ENCODE measurements at regions not wholly inside any gene's neighbourhood (a gene's known extent, or its start where the extent isn't known, plus 50 kb on each side); places are given as distances from the start of the nearest gene placed in this dataset.

GRCh38 chr2:12054956-12055618, 308.7 kb downstream of the LPIN1 start:
- DNase-seq, result no peak
- no peak overlapping the region for H3K27ac Mint-ChIP-seq
- H3K4me1 Mint-ChIP-seq, result peaks cover 21% of the 10 kb centered on the region
- no peaks in the 10 kb centered on the region for H3K27me3 Mint-ChIP-seq
- no peaks in the 10 kb centered on the region for H3K36me3 Mint-ChIP-seq
- H3K9me3 Mint-ChIP-seq, result peaks cover 6% of the 10 kb centered on the region
- no peak overlapping the region for H3K4me3 Mint-ChIP-seq

DNA sequence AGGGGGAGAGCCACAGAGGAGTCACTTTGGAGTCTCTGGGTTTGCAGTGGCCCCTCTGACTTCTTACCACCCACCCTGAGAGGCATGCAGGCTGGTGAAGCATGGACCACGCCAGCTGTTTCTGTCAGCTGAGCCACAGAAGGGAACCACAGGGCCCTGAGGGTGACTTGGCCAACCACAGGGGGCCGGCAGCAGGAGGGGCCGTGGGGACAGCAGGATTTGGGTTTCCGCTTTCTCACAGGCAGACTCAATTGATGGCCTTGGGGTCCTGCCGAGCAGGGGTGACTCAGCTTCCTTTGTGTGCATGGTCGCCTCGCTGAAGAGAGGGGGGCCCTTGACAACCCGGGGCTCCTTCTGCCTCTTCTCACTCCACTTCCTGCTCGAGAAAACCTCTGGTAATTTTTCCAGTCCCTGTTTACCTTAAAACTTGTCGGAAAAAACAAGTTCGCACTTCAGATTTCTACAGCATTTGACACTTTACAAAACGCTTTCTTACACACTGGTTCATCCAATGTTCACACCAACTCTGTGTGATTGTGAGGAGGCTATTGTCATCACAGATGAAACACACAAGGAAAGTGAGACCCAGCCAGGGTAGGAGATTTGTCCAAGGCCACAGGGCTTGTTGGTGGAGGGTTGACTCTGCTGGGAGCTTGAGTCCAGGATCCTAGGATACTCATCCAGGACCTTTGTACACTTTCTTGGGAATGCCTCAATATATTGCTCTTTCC, 311.2 kb downstream of the LPIN1 start:
- Mint-ChIP-seq H3K27me3 (no peaks in the 10 kb centered on the region), H3K27ac (no peak overlapping the region), H3K4me1 (peaks cover 19% of the 10 kb centered on the region), H3K9me3 (peaks cover 6% of the 10 kb centered on the region), H3K4me3 (no peak overlapping the region), H3K36me3 (no peaks in the 10 kb centered on the region)
- DNase-seq, result peak; percentile 35

DNA sequence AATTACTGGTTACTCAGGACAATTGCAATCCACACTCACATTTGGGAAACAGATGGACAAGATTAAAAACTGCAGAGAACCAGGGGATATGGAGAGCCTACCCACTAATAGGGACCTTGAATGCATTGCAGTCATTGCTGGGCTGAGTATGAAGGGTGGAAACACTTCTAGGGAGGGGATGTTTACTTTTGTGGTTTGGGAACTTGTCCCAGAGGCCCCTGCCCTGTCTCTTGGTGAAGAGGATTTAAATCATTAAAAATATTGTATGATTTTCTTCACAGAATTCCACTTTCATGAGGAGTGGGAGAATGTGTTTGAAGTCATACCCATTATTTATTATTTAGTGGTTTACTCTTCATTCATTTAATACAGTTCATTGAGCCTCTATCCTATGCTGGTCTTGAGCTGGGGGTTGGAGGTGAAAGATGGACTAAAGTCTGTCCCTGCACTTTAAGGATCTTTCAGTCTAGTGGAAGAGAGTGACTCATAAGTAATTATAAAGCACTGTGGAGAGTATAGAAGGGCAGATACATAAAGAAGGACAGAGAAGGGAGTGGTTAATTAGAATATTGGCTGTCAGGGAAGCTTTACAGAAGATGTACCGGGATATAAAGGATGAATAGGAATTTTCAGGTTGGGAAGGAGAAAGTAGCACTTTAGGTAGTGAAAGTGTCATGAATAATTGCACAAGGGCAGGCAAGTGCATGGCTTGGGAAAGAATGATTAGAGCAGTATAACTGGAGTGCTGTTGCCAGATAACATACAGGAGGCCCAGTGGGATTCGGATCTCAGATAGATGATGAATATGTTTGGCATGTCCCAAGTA, 313.4 kb downstream of the LPIN1 start:
- H3K4me3 Mint-ChIP-seq, result no peak overlapping the region
- peaks cover 19% of the 10 kb centered on the region for H3K4me1 Mint-ChIP-seq
- no peaks in the 10 kb centered on the region for H3K27me3 Mint-ChIP-seq
- H3K36me3 Mint-ChIP-seq, result no peaks in the 10 kb centered on the region
- no peak overlapping the region for H3K27ac Mint-ChIP-seq
- H3K9me3 Mint-ChIP-seq, result no peaks in the 10 kb centered on the region
- no peak for DNase-seq

GRCh38 chr2:12060886-12061285, 314.5 kb downstream of the LPIN1 start:
- no peaks in the 10 kb centered on the region for H3K9me3 Mint-ChIP-seq
- H3K36me3 Mint-ChIP-seq, result no peaks in the 10 kb centered on the region
- DNase-seq, result no peak
- no peak overlapping the region for H3K4me3 Mint-ChIP-seq
- H3K4me1 Mint-ChIP-seq, result peaks cover 19% of the 10 kb centered on the region
- no peak overlapping the region for H3K27ac Mint-ChIP-seq
- H3K27me3 Mint-ChIP-seq, result no peaks in the 10 kb centered on the region

DNA sequence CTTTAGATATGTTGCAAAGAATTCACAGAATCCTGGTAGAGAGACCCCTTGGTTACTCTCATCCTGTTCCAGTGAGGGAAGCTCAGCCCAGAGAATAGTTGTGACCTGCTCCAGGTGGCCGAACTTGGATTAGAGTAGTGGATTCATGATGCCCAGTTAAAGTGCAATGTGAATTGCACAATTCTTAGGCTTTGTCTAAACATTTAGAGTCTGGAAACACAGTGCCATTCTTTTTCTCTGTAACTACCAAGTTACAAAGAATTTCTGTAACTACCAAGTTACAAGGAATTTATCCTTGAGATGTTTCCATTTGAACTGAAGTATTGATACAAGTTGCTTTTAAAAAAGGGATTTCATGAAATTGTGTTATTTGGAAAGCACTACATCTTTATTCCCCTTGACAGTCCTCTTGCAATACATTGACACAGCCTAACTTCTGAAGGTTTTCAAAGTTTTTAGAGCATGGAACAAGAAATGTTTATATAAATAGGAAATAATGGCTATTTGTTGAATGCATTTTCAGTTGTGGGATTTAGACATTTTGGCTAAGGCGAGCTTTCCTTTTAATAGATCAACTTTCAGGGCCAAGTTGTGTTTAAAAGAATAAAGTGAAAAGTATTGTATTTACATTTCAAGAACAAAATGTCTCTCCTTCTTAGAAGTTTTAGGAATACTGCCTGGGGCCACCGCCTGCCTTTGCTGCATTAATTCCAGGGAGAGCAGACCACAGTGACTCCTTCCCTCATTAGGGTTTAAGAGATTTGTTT, 315.0 kb downstream of the LPIN1 start:
- Mint-ChIP-seq H3K27ac (no peak overlapping the region), H3K9me3 (no peaks in the 10 kb centered on the region), H3K4me3 (no peak overlapping the region), H3K27me3 (no peaks in the 10 kb centered on the region), H3K36me3 (no peaks in the 10 kb centered on the region), H3K4me1 (peaks cover 19% of the 10 kb centered on the region)
- no peak for DNase-seq

- peaks cover 19% of the 10 kb centered on the region for H3K4me1 Mint-ChIP-seq
- H3K27me3 Mint-ChIP-seq, result no peaks in the 10 kb centered on the region
- no peak overlapping the region for H3K27ac Mint-ChIP-seq
- no peak for DNase-seq
- H3K9me3 Mint-ChIP-seq, result no peaks in the 10 kb centered on the region
- H3K36me3 Mint-ChIP-seq, result no peaks in the 10 kb centered on the region
- H3K4me3 Mint-ChIP-seq, result no peak overlapping the region
Observed at GRCh38 chr2:12062053-12062395, 315.6 kb downstream of the LPIN1 start.

GRCh38 chr2:12063210-12063609, 316.8 kb downstream of the LPIN1 start:
- Mint-ChIP-seq H3K4me3 (no peak overlapping the region), H3K36me3 (no peaks in the 10 kb centered on the region), H3K4me1 (peaks cover 11% of the 10 kb centered on the region), H3K9me3 (no peaks in the 10 kb centered on the region), H3K27ac (no peak overlapping the region), H3K27me3 (no peaks in the 10 kb centered on the region)
- DNase-seq, result no peak

DNA sequence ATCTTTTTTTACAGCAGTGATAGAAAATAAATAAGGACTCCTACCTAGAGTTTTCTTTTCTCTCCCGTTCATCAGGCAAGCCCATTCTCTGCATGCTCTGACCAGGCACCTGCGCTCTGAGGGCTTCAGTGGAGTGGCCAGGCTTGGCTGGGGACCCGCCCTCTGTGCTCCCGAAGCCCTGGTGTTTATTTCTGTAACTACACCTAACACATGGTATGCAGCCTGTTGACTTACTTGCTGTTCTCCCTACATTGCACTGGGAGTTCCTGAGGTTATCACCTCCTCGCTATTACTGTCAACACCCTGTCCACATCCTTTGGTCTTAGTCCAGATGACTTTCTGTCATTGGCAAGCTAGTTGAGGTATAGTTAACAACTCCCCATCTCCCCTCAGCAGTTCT, 317.7 kb downstream of the LPIN1 start:
- DNase-seq, result no peak
- Mint-ChIP-seq H3K4me1 (peaks cover 11% of the 10 kb centered on the region), H3K36me3 (no peaks in the 10 kb centered on the region), H3K27ac (no peak overlapping the region), H3K9me3 (no peaks in the 10 kb centered on the region), H3K27me3 (no peaks in the 10 kb centered on the region), H3K4me3 (no peak overlapping the region)

- Mint-ChIP-seq H3K9me3 (no peaks in the 10 kb centered on the region), H3K27ac (no peak overlapping the region), H3K4me1 (peaks cover 4% of the 10 kb centered on the region), H3K4me3 (no peak overlapping the region), H3K27me3 (no peaks in the 10 kb centered on the region), H3K36me3 (no peaks in the 10 kb centered on the region)
- DNase-seq, result no peak
Observed at GRCh38 chr2:12066116-12066515, 319.7 kb downstream of the LPIN1 start.

DNA sequence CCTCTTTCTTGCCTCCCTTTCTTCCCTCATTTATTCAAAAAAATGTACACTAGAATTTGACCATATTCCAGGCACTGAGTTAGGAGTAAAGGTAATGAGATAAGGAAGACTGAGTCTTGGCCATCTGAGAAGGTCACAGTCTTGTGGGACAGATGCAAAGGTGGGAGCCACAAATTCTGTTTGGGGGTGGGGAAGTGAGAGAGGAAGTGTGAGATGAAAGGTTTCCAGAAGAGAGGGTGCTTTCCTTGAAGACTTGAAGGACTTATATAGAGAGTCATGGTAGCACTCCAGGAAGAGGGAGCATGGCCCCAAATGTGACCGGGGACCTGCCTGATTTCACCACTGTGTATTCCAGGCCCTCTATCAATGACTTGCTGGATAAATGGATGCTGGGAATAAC, 320.6 kb downstream of the LPIN1 start:
- Mint-ChIP-seq H3K36me3 (no peaks in the 10 kb centered on the region), H3K4me1 (peaks cover 4% of the 10 kb centered on the region), H3K27me3 (no peaks in the 10 kb centered on the region), H3K4me3 (no peak overlapping the region), H3K27ac (no peak overlapping the region), H3K9me3 (no peaks in the 10 kb centered on the region)
- no peak for DNase-seq

DNA sequence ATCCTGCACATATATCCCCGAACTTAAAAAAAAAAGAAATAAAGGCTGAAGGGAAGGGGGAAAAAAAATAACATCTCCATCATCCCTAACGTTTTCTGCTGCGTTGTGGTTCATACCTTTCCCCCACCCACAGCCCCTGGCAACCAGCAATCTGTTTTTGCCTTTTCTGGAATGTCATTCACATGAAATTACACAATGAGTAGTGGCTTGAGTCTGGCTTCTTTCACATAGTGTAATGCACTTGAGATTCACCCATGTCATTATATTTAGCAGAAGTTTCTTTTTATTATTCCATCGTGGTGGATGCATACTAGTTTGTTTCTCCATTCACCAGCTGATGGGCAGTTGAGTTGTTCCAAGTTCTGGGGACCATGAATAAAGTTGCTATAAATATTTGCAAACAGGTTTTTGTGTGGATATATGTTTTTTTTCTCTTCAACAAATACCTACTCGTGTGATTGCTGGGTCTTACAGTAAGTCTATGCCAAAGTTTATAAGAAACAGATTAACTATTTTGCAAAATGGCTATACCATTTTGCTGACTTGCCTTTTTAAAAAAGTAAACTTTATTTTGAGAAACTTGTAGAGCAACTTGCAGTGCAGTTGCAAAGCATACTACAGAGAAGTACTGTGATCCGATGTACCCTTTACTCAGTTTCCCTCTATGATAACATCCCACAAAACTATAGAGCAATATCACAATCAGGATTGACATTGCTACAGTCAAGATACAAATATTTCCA, 322.5 kb downstream of the LPIN1 start:
- Mint-ChIP-seq H3K27ac (no peak overlapping the region), H3K4me3 (no peak overlapping the region), H3K4me1 (peaks cover 4% of the 10 kb centered on the region), H3K36me3 (no peaks in the 10 kb centered on the region), H3K9me3 (no peaks in the 10 kb centered on the region), H3K27me3 (no peaks in the 10 kb centered on the region)
- DNase-seq, result no peak

- no peaks in the 10 kb centered on the region for H3K36me3 Mint-ChIP-seq
Observed at GRCh38 chr2:12070153-12070552, 323.7 kb downstream of the LPIN1 start.

DNA sequence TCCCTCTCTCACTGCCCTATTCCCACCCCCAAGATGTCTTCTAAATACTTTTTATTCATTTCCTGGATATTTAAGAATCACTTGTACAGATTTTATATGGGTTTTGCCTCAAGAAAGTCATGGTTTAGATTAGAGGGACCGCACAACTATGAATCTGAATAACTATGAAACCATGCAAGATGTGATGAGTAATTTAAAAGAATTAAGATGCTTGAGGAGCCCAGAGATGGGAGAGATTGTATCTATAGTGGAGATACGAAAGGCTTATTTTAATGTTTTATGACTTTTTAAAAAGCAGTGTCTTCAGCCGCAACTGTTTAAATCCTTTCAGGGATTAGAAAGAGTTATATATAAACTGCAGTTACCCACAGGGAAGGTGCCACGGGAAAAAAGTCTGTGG, 324.1 kb downstream of the LPIN1 start:
- Mint-ChIP-seq H3K27me3 (no peaks in the 10 kb centered on the region), H3K9me3 (no peaks in the 10 kb centered on the region), H3K4me3 (no peak overlapping the region), H3K27ac (no peak overlapping the region), H3K36me3 (no peaks in the 10 kb centered on the region), H3K4me1 (peaks cover 4% of the 10 kb centered on the region)
- no peak for DNase-seq

More at GRCh38 chr2:12070153-12070552, 323.7 kb downstream of the LPIN1 start:
- no peak for DNase-seq
- Mint-ChIP-seq H3K4me1 (peaks cover 4% of the 10 kb centered on the region), H3K9me3 (no peaks in the 10 kb centered on the region), H3K4me3 (no peak overlapping the region), H3K27ac (no peak overlapping the region), H3K27me3 (no peaks in the 10 kb centered on the region)

DNA sequence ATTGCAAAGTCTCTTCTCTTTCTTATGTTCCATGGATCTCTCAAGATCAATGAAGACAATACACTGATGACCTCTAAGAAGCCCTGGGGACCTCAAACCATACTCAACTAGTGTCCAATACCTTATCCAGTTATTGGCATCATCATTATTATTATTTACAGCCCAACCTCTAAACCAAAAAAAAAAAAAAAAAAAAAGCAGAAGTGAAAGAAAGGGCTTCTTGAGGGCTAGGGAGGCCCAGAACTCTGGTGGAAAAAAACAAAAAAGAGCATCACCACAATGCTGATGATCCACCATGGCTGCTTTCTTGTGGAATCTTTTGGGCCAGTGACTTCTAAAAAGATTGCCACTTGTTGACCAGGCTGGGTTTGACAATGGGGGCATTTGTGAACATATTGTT, 324.9 kb downstream of the LPIN1 start:
- no peaks in the 10 kb centered on the region for H3K9me3 Mint-ChIP-seq
- no peak for DNase-seq
- H3K4me3 Mint-ChIP-seq, result no peak overlapping the region
- H3K27me3 Mint-ChIP-seq, result no peaks in the 10 kb centered on the region
- no peaks in the 10 kb centered on the region for H3K36me3 Mint-ChIP-seq
- H3K4me1 Mint-ChIP-seq, result peaks cover 4% of the 10 kb centered on the region
- H3K27ac Mint-ChIP-seq, result no peak overlapping the region

All from activated naive CD8-positive, alpha-beta T cell treated with anti-CD3 and anti-CD28 coated beads for 36 hours (primary cell).